Urinary bladder (tissue), 3 donors: ENCODE measurements at regions not wholly inside any gene's neighbourhood (a gene's known extent, or its start where the extent isn't known, plus 50 kb on each side); places are given as distances from the start of the nearest gene placed in this dataset.

Source experiments
- DNase-seq: peaks from one replicate; pipeline ENCODE4 v3.0.0-alpha.2; 2015; ENCODE audit errors: extremely low spot score
- H3K27ac ChIP-seq: one replicate; pipeline ENCODE4 v1.5.1; 2013; ENCODE audit warnings: low read depth, mild to moderate bottlenecking, moderate library complexity
- H3K36me3 ChIP-seq: one replicate; pipeline ENCODE4 v1.6.1; 2013; ENCODE audit warnings: mild to moderate bottlenecking, moderate library complexity; ENCODE audit not compliant: insufficient read depth
- H3K4me1 ChIP-seq: one replicate; pipeline ENCODE4 v1.6.1; 2013; ENCODE audit warnings: mild to moderate bottlenecking, moderate library complexity; ENCODE audit not compliant: insufficient read depth
- H3K4me3 ChIP-seq: one replicate; pipeline ENCODE4 v1.5.1; 2013; ENCODE audit warnings: low read depth, low read length
- WGBS: extraction: QIAGEN DNeasy Blood & Tissue Kit; methylation state at CpG from one replicate; pipeline ENCODE4 v1.1.7; 2013; 5-methylcytosine and 5-hydroxymethylcytosine counted together
- donor health status: healthy with polysubstance abuse.
- donor health status: healthy.

DNA sequence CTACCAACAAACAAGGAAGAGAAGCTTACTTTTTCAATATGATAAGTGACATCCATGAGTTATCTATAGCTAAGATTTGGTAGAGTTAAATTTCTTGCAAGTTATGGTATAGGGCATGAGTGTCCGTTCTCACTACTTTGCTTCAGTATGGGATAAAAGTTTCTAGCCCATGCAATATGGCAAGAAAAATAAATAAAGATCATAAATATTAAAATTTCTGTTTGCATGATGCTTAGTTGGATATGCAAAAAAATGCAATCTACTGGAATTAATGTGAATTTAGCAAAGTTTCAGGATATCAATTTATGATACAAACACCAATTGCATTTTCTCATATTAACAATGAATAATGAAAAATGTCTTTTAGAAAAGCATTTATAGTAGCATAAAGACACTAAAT lies 148.7 kb upstream of the ADARB2 start:
- Histone ChIP-seq H3K36me3 (no peaks in the 10 kb centered on the region), H3K27ac (no peak overlapping the region), H3K4me1 (no peaks in the 10 kb centered on the region), H3K4me3 (no peak overlapping the region)
- DNase-seq = no peak
- 82% methylated on average over 1 of the region's 1 CpG for WGBS

DNA sequence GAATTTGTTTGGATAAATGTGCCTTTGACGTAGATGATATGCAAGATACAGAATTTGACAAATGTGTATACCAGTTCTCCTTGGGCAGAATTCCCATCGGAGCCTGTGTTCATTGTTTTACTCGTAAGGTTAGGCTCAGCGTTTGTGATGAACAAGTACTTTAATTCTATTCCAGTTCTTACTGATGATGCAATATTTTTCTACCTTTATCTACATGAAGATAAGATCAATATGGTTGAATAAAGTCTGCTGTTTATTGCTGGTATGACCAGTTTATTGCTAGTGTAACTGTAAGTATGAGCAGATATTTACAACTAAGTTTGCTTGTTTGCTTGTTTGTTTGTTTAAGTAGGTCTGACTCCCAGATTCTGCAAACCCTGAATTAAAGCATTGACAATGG lies 145.4 kb upstream of the ADARB2 start:
- Histone ChIP-seq H3K4me1 (no peaks in the 10 kb centered on the region), H3K27ac (no peak overlapping the region), H3K4me3 (no peak overlapping the region), H3K36me3 (no peaks in the 10 kb centered on the region)
- 58% methylated on average over 4 of the region's 4 CpGs for WGBS
- DNase-seq = no peak

DNA sequence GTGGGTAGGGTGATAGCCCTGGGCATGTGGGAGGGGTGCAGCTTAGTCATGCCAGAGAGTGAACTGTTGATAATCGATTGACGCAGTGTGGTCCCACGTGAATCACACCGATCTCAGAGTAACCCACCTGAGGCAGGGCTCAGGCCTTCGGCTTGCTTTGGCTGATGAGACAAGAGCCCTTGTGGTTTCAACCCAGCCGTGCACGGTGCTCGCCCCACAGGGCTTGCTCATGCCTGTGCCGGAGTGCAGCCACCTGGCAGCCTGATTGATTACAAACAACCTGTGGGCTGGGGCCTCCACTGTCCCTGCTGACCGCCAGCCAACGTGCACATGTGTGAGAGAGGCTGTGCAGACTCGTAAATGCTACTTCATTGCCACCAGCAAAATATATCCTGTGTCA lies 144.9 kb upstream of the ADARB2 start:
- no peak for DNase-seq
- H3K27ac ChIP-seq = no peak overlapping the region
- H3K36me3 ChIP-seq = no peaks in the 10 kb centered on the region
- 69% methylated on average over 12 of the region's 12 CpGs for WGBS
- no peak overlapping the region for H3K4me3 ChIP-seq
- no peaks in the 10 kb centered on the region for H3K4me1 ChIP-seq

DNA sequence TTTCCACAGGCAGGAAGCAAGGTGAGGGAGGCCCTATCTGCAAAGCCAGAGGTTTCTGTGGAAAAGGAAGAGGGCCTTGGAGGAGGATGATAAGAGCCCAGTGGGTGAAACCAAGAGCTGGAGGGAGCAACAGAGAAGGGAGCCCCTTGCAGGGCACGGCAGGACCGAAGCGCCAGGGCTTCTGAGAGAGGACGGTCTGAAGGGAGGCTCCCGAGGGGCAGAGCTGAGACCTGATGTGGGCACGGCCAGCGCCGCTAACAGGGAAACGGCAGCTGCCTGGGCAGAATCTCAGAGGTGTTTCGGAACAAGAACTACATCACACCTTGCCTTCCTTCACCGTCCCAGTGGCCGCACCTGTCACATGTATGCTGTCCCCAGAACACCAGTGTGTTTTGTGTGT lies 144.3 kb upstream of the ADARB2 start:
- Histone ChIP-seq H3K4me3 (no peak overlapping the region), H3K36me3 (no peaks in the 10 kb centered on the region), H3K27ac (no peak overlapping the region), H3K4me1 (no peaks in the 10 kb centered on the region)
- 95% methylated on average over 12 of the region's 12 CpGs for WGBS
- no peak for DNase-seq

DNA sequence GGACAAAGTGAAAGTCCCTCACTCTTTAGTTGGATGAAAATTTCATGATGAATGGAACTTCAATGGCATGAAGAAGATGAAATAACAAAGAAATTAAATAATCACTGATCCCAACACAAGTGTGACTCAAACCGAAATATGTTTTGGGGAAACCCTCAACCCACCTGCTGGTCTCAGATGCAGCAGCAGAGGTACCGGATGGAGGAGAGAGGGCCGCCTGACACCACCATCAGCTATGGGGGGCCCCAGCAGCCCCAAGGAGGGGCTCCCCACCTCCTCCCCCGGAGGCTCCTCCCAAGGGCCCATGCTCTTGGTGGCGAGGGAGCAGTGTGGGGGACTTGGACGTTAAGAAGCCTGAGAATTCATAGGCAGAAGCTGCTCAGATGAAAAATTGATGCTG lies 137.2 kb upstream of the ADARB2 start:
- WGBS = 86% methylated on average over 6 of the region's 6 CpGs
- DNase-seq = no peak
- Histone ChIP-seq H3K36me3 (no peaks in the 10 kb centered on the region), H3K27ac (no peak overlapping the region), H3K4me1 (no peaks in the 10 kb centered on the region), H3K4me3 (no peak overlapping the region)

DNA sequence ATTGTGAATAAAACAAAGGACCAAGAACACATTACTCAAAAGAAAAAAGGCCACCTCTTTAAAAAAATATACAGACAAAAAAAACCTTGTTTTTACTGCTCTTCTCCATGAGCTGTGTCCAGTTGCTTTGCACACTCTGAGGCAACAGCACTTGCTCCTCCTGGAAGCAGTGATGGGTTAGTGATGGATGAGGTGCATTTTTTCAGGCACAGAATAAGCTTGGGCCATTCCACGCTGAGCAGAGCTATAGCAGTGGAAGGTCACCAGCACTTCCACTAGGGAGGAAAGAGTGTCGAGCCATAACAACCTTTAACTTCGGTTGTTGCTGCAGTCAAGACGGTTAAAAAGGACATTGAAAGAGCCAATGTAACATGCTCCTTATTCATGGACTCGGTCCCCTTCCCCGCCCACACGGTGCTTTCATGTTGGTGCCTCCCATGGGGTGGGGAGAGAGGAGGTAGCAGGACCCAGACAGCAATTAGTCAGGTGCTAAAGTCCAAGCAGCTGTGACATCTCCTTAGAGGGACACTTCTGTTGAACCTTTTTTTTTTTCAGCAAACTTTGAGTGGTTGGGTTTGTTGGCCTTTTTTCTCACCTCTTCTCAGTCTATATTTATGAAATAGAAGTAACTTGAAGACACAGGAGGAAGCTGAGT lies 136.5 kb upstream of the ADARB2 start:
- Histone ChIP-seq H3K27ac (no peak overlapping the region), H3K36me3 (no peaks in the 10 kb centered on the region), H3K4me3 (no peak overlapping the region), H3K4me1 (no peaks in the 10 kb centered on the region)
- 79% methylated on average over 7 of the region's 7 CpGs for WGBS
- DNase-seq = no peak

DNA sequence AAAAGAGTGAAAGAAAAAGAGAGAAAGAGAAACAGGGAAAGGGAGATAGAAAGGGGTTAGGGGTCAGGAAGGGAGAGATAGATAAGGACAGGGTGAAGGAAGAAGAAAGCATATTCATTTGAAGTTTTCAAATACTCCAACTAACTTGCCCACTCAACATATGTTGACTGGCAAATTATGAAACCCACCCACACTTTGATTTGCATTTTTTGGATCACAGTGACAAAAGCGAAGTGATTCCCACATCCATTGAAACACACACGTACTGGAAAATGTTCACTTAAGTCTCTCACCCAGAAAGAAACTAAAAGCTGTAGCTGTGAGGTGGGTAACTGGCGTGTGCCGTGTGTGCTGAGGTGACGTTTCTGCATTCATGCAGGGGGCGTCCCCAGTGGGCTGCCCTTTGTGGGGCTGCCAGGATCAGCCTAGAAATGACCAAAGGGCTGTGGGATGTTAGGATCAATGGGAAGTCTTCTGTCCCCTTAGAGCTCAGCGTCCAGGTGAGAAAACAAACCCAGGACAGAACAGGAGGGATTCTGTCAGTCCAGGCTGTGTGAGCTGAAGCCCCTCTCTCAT lies 134.9 kb upstream of the ADARB2 start:
- Histone ChIP-seq H3K4me3 (no peak overlapping the region), H3K27ac (no peak overlapping the region), H3K4me1 (no peaks in the 10 kb centered on the region), H3K36me3 (no peaks in the 10 kb centered on the region)
- 78% methylated on average over 7 of the region's 7 CpGs for WGBS
- DNase-seq = no peak

DNA sequence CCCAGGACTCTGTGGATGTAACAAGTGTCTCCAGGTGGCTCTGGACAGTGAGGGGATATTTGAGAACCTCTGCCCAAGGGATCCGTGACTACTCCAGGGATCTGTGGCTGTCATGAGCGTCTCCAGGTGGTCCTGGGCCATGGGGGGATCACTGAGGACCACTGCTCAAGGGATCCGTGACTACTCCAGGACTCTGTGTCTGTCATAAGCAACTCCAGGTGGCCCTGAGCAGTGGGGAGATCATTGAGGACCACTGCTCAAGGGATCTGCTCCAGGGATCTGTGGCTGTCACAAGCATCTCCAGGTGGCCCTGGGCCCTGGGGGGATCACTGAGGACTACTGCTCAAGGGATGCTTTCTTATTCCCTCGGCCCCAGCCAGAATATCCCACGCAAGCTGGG lies 133.2 kb upstream of the ADARB2 start:
- Histone ChIP-seq H3K27ac (no peak overlapping the region), H3K36me3 (no peaks in the 10 kb centered on the region), H3K4me3 (no peak overlapping the region), H3K4me1 (no peaks in the 10 kb centered on the region)
- WGBS = 74% methylated on average over 5 of the region's 5 CpGs
- DNase-seq = no peak

DNA sequence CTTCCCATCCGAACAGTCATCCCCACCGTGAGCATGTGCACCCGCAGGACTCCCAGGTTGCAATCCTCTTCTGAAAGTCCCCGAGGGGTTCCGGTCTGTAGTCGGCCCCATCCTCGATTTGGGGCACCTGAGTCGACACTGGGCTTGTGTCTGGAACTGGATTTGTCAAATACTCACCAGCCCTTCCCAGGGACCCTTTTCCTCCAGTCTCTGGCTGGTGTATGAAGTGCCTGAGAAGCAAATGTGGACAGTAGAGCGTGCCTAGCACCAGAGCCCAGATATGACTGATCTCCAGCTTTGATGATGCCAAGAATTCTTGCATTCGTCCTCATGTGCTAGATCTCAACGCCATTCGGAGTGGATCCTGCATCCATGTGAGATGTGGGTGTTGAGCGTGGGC lies 132.5 kb upstream of the ADARB2 start:
- DNase-seq = no peak
- 93% methylated on average over 13 of the region's 13 CpGs for WGBS
- Histone ChIP-seq H3K27ac (no peak overlapping the region), H3K36me3 (no peaks in the 10 kb centered on the region), H3K4me1 (no peaks in the 10 kb centered on the region), H3K4me3 (no peak overlapping the region)

DNA sequence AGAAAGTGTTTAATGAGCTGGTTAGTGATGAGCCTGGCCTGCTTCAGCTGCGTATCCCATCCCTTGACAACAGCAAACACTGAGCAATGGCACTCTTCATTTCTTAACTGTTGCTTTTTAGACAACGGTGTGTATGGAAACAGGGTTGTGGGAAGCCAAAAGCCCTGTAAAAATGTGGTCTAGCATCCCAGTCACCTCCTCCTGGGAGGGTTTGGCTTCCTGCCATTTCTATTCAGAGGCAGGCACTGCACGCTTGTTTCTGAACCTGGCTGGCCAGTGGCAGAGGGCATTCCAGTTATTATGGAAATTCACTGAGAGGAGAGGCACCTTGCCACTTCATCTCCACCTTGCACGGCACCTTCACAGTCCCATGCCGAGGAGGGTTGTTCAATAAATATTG lies 123.0 kb upstream of the ADARB2 start:
- Histone ChIP-seq H3K36me3 (no peaks in the 10 kb centered on the region), H3K27ac (no peak overlapping the region), H3K4me1 (no peaks in the 10 kb centered on the region), H3K4me3 (no peak overlapping the region)
- 57% methylated on average over 5 of the region's 5 CpGs for WGBS
- DNase-seq = no peak

DNA sequence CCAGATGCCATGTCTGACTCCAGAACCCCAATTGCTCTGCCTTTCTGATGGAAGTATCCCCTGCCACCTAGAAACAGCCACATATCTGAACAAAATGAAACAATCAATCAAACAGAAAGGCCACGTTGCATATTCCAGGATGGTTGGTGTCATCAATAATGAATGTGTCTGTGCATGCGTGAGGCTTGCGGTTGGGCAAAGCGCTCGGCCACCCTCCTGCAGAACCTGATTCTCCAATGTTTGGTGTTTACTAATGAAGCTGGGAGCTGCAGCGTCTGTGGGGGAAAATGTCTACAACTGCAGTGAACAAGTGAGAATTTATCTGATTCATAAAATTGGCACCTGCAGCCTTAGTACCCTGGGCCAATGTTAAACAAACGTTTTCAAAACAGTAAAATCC lies 121.2 kb upstream of the ADARB2 start:
- no peak overlapping the region for H3K4me3 ChIP-seq
- 66% methylated on average over 7 of the region's 7 CpGs for WGBS
- DNase-seq = no peak

DNA sequence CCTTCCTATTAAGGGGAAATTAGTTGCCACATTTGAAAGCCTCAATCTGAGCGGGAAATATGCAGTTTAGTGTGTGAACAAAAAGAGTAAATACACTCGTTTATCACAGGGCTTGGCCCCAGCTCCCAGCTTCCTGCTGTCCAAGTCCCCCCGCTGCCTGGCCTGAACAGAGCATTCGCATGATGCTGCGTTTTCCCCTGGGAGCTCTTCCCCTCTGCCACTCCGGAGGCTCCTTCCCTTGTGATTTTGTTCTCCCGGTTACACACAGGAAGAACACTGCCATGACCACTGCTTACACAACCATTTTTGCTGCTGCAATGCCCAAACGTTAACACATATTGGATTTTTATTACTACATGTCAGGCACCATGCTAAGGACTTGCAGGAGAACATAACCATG lies 120.7 kb upstream of the ADARB2 start:
- Histone ChIP-seq H3K36me3 (no peaks in the 10 kb centered on the region), H3K27ac (no peak overlapping the region), H3K4me1 (no peaks in the 10 kb centered on the region), H3K4me3 (no peak overlapping the region)
- WGBS = 43% methylated on average over 8 of the region's 8 CpGs
- no peak for DNase-seq

More for the DNA sequence above, 121.2 kb upstream of the ADARB2 start:
- no peak overlapping the region for H3K27ac ChIP-seq
- H3K4me1 ChIP-seq = no peaks in the 10 kb centered on the region
- no peaks in the 10 kb centered on the region for H3K36me3 ChIP-seq

DNA sequence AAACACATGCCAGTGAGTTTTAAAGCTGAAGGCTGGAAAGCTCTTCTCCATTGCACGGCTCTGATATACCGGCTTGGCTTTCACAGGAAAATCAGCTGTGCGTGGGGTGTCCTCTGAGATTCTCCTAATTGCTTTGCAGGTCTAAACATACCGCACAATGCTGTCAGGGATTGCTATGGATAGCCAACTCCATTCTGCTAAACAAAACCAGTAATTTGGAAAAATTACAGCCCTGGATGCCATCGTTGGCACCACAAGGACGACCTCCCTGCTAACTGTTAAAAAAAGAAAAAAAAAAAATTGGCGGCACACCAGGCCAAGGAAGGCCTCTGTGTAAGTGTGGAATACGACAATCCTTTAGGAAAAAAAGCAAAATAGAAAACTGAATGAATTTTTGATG lies 118.6 kb upstream of the ADARB2 start:
- Histone ChIP-seq H3K4me1 (no peaks in the 10 kb centered on the region), H3K36me3 (no peaks in the 10 kb centered on the region), H3K4me3 (no peak overlapping the region), H3K27ac (no peak overlapping the region)
- WGBS = 79% methylated on average over 8 of the region's 8 CpGs
- DNase-seq = no peak

DNA sequence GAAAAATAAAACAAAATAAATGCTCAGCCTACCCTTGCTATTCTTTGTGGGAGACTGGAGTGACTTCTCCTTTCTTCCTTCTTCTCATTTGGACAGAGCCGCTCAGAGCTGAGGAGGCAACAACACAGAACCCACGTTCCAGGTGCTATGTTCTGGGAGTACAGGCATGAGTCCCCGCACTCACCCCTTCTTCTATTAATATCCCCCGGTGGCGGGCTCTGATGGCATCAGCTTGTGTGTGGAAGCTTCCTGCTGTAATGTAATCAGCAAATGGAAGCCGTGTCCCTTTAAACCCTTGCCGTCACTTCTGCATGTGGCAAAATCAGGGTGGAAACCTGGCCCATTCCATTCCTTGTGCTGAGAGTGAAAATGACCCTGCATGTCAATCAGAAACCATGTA lies 116.9 kb upstream of the ADARB2 start:
- no peak for DNase-seq
- 80% methylated on average over 7 of the region's 7 CpGs for WGBS

DNA sequence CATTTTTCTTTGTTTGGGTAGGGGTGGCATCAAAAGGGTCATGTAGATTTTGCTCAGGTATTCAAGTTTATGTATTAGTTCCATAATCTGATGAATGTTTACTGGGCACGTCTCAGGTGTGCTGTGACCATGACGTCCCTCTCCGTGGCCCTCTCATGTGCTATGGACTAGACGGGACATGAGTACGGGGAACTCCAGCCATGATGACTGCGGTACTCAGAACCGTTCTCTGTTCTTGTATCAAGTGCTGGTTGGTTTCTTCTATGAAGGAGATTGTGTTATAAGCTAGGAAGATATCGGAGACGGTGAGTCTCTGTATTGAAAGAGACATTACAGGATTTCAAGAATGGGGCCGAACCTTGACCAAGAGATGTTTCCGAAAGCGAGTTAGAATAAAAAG lies 116.5 kb upstream of the ADARB2 start:
- DNase-seq = no peak
- no peak overlapping the region for H3K27ac ChIP-seq
- H3K4me1 ChIP-seq = no peaks in the 10 kb centered on the region
- WGBS = 94% methylated on average over 12 of the region's 12 CpGs
- no peak overlapping the region for H3K4me3 ChIP-seq
- no peaks in the 10 kb centered on the region for H3K36me3 ChIP-seq

More for the DNA sequence above, 116.9 kb upstream of the ADARB2 start:
- H3K27ac ChIP-seq = no peak overlapping the region
- no peak overlapping the region for H3K4me3 ChIP-seq
- no peaks in the 10 kb centered on the region for H3K36me3 ChIP-seq
- no peaks in the 10 kb centered on the region for H3K4me1 ChIP-seq
